ENCODE measurements at regions not wholly inside any gene's neighbourhood (a gene's known extent, or its start where the extent isn't known, plus 50 kb on each side); places are given as distances from the start of the nearest gene placed in this dataset.

DNA sequence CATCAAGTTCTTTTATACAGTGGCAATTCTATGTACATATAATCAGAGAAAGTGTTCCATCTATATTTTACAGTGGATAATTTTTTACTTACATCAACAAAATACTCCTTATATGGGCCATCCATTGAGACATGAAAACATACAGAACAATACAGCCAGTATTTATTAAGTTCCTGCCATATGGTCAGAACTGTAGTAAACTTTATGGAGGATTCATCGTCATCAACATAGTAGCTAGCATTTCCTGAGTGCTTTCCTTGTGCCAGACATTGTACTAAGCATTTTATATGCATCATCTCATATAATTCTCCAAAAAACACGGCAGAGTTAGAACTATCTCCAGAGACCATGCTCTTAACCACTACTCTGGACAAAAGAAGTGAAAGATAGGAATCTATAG, 170.1 kb downstream of the CEP135 start:
- no peak overlapping the region for H2AFZ ChIP-seq (ENCODE audit: low read length)
- H3K18ac ChIP-seq (ENCODE audit: insufficient read length, low read depth, low read length) = no peak overlapping the region
- no peaks in the 10 kb centered on the region for H3K79me1 ChIP-seq (ENCODE audit: insufficient read depth, low read depth, low read length, poor library complexity, severe bottlenecking)
- no peaks in the 10 kb centered on the region for H4K20me1 ChIP-seq (ENCODE audit: control insufficient read depth, insufficient read depth, insufficient read length)
- Mint-ChIP-seq H3K9me3 (no peaks in the 10 kb centered on the region), H3K27ac (no peak overlapping the region), H3K36me3 (ENCODE audit: insufficient read depth in 1 of 3, low read depth in 3 of 3) (no peaks in the 10 kb centered on the region), H3K4me3 (no peak overlapping the region), H3K27me3 (ENCODE audit: low read depth) (no peaks in the 10 kb centered on the region), H3K4me1 (no peaks in the 10 kb centered on the region)
- no peak for DNase-seq
- no peak overlapping the region for H2BK12ac ChIP-seq (ENCODE audit: insufficient read length, low read depth, low read length)
- no peak overlapping the region for H2AK5ac ChIP-seq (ENCODE audit: insufficient read length, low read length)
- no peaks in the 10 kb centered on the region for H3K27me3 ChIP-seq (ENCODE audit: insufficient read depth, low read length)
- no peaks in the 10 kb centered on the region for H3K9me3 ChIP-seq (ENCODE audit: control insufficient read depth, low read depth, low read length)
- TF ChIP-seq, protein P1, sequence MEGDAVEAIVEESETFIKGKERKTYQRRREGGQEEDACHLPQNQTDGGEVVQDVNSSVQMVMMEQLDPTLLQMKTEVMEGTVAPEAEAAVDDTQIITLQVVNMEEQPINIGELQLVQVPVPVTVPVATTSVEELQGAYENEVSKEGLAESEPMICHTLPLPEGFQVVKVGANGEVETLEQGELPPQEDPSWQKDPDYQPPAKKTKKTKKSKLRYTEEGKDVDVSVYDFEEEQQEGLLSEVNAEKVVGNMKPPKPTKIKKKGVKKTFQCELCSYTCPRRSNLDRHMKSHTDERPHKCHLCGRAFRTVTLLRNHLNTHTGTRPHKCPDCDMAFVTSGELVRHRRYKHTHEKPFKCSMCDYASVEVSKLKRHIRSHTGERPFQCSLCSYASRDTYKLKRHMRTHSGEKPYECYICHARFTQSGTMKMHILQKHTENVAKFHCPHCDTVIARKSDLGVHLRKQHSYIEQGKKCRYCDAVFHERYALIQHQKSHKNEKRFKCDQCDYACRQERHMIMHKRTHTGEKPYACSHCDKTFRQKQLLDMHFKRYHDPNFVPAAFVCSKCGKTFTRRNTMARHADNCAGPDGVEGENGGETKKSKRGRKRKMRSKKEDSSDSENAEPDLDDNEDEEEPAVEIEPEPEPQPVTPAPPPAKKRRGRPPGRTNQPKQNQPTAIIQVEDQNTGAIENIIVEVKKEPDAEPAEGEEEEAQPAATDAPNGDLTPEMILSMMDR (conservative IDR thresholded peaks at IDR 0.05) = no peak
- H3K23ac ChIP-seq (ENCODE audit: insufficient read length, low read depth, low read length) = no peak overlapping the region
- H2BK20ac ChIP-seq (ENCODE audit: low read depth, low read length, poor library complexity, severe bottlenecking) = no peak overlapping the region
- no CpG with 5 or more reads among the region's 2 CpGs for whole genome bisulfite sequencing (ENCODE audit: extremely low coverage, insufficient read length, low lambda C conversion rate)
- H3K27ac ChIP-seq (ENCODE audit: insufficient read length, low read depth, low read length) = no peak overlapping the region
- no peak overlapping the region for H3K56ac ChIP-seq (ENCODE audit: insufficient read length, low read depth, low read length)
- no peaks in the 10 kb centered on the region for H3K79me2 ChIP-seq (ENCODE audit: insufficient read depth, low read length)
- H3K4me1 ChIP-seq (ENCODE audit: insufficient read depth, low read length) = no peaks in the 10 kb centered on the region
- no peak overlapping the region for H3K9ac ChIP-seq (ENCODE audit: extremely low read depth, insufficient read length, low read length)
- H4K8ac ChIP-seq (replicated peaks; ENCODE audit: insufficient read length, low read depth, low read length) = no peak overlapping the region
- no peak overlapping the region for H3K14ac ChIP-seq (ENCODE audit: insufficient read depth, low read length)
- no peak overlapping the region for H2BK120ac ChIP-seq (ENCODE audit: low read depth, low read length, poor library complexity, severe bottlenecking)
- no peak overlapping the region for H2BK15ac ChIP-seq (ENCODE audit: low read depth, low read length)
- no peak overlapping the region for H2BK5ac ChIP-seq (ENCODE audit: insufficient read length, low read length)
- no peak overlapping the region for H4K91ac ChIP-seq (ENCODE audit: insufficient read length, low read depth, low read length)
- H3K23me2 ChIP-seq (ENCODE audit: insufficient read length, low read depth, low read length, poor library complexity, severe bottlenecking) = no peaks in the 10 kb centered on the region
- H3T11ph ChIP-seq (ENCODE audit: low read length) = no peak overlapping the region
- no peak overlapping the region for H3K4me2 ChIP-seq (ENCODE audit: insufficient read depth, insufficient read length, low read length)
- no peak overlapping the region for H3K4ac ChIP-seq (ENCODE audit: low read depth, low read length)
- no peak overlapping the region for H4K5ac ChIP-seq (ENCODE audit: insufficient read length, low read depth, low read length)

Measured in H9 (cell line).